GM03348 (cell line): ENCODE measurements at regions not wholly inside any gene's neighbourhood (a gene's known extent, or its start where the extent isn't known, plus 50 kb on each side); places are given as distances from the start of the nearest gene placed in this dataset.
"Not testable (repeated sequence)": the region's sequence is repeated elsewhere in the genome, so short reads cannot be mapped to it uniquely, and the experiment has no call there.

Experiments used
- DNase-seq: peaks from one replicate; pipeline ENCODE4 v3.0.0; 2012; ENCODE audit warnings: low spot score

- DNase-seq = no peak
These were observed 384.4 kb downstream of the ADGRL2 start for GRCh38 chr1:82185084-82185483.

GRCh38 chr1:82181846-82182245 lies 381.1 kb downstream of the ADGRL2 start:
- no peak for DNase-seq

- DNase-seq = no peak
These were observed 378.4 kb downstream of the ADGRL2 start for GRCh38 chr1:82179131-82179530.

- no peak for DNase-seq
These were observed 376.5 kb downstream of the ADGRL2 start for GRCh38 chr1:82177192-82177591.

- DNase-seq = no peak
These were observed 371.2 kb downstream of the ADGRL2 start for GRCh38 chr1:82171955-82172354.

GRCh38 chr1:82168482-82168881 lies 367.7 kb downstream of the ADGRL2 start:
- no peak for DNase-seq

GRCh38 chr1:82165304-82165703 lies 364.6 kb downstream of the ADGRL2 start:
- no peak for DNase-seq

GRCh38 chr1:82162486-82163420 lies 362.0 kb downstream of the ADGRL2 start:
- DNase-seq = no peak

- no peak for DNase-seq
These were observed 361.0 kb downstream of the ADGRL2 start for GRCh38 chr1:82161700-82162141.

- DNase-seq = no peak
These were observed 360.2 kb downstream of the ADGRL2 start for GRCh38 chr1:82160903-82161302.

GRCh38 chr1:82160036-82160435 lies 359.3 kb downstream of the ADGRL2 start:
- no peak for DNase-seq

- no peak for DNase-seq
These were observed 358.2 kb downstream of the ADGRL2 start for GRCh38 chr1:82158981-82159380.

GRCh38 chr1:82154219-82154970 lies 353.7 kb downstream of the ADGRL2 start:
- DNase-seq = no peak

- no peak for DNase-seq
These were observed 353.0 kb downstream of the ADGRL2 start for GRCh38 chr1:82153752-82154151.

- no peak for DNase-seq
These were observed 352.5 kb downstream of the ADGRL2 start for GRCh38 chr1:82153272-82153629.

GRCh38 chr1:82152356-82153271 lies 351.9 kb downstream of the ADGRL2 start:
- no peak for DNase-seq

- DNase-seq = no peak
These were observed 344.9 kb downstream of the ADGRL2 start for GRCh38 chr1:82145656-82146055.

GRCh38 chr1:82143108-82143833 lies 342.5 kb downstream of the ADGRL2 start:
- DNase-seq = no peak

- no peak for DNase-seq
These were observed 340.7 kb downstream of the ADGRL2 start for GRCh38 chr1:82141390-82141789.

GRCh38 chr1:82139751-82140468 lies 339.2 kb downstream of the ADGRL2 start:
- DNase-seq = no peak

- not testable (repeated sequence) for DNase-seq
These were observed 335.6 kb downstream of the ADGRL2 start for GRCh38 chr1:82136351-82136750.
